PC-3 (cell line): ENCODE measurements at regions not wholly inside any gene's neighbourhood (a gene's known extent, or its start where the extent isn't known, plus 50 kb on each side); places are given as distances from the start of the nearest gene placed in this dataset.

Source experiments
- ATAC-seq: fragments of 200-7000 bp; cut with Tn5 transposase; 2 replicates; pipeline ENCODE4 v1.9.1; 2020; ENCODE audit warnings: mild to moderate bottlenecking, moderate library complexity
- BruUV-seq: library from RNA; stranded (reverse); fragments of 400-500 nt; replicated peaks from 2 replicates; lab custom pipeline; 2021; lab: Mats Ljungman, UMichigan
- CTCF ChIA-PET: fragments of 300-600 bp; sonication (Branson Sonifier 250); formaldehyde crosslinking; loops from one replicate; lab custom pipeline; 2022; ENCODE audit warnings: antibody characterized with exemption; lab: Charles Lee
- POLR2A ChIA-PET: fragments of 300-600 bp; sonication (Branson Sonifier 250); formaldehyde crosslinking; loops from one replicate; lab custom pipeline; 2022; ENCODE audit warnings: antibody characterized with exemption; ENCODE audit not compliant: unreplicated experiment; lab: Charles Lee
- DNase-seq: peaks from one replicate; pipeline ENCODE4 v3.0.0-alpha.2; 2015
- H2AFZ ChIP-seq: fragments of 300-600 bp; sonication (generic); 2 replicates; pipeline ENCODE4 v1.6.0; 2016; ENCODE audit warnings: antibody characterized with exemption, low read length
- H3F3A ChIP-seq: fragments of 300-600 bp; sonication (generic); one replicate; pipeline ENCODE4 v1.6.0; 2017; ENCODE audit warnings: antibody characterized with exemption, low read length, control low read depth, mild to moderate bottlenecking; ENCODE audit not compliant: unreplicated experiment
- H3K27ac ChIP-seq: fragments of 300-600 bp; sonication (generic); 2 replicates; pipeline ENCODE4 v1.5.1; 2016; ENCODE audit warnings: mild to moderate bottlenecking, low read length
- H3K27me3 ChIP-seq: fragments of 300-600 bp; sonication (generic); 2 replicates; pipeline ENCODE4 v1.6.1; 2016; ENCODE audit warnings: low read length, mixed read lengths
- H3K36me3 ChIP-seq: fragments of 300-600 bp; sonication (generic); 2 replicates; pipeline ENCODE4 v1.6.1; 2016; ENCODE audit warnings: low read depth, mixed run types, low read length, mixed read lengths
- H3K4me1 ChIP-seq: fragments of 300-600 bp; sonication (generic); 2 replicates; pipeline ENCODE4 v1.5.1; 2016; ENCODE audit warnings: low read length; ENCODE audit not compliant: insufficient read depth
- H3K4me2 ChIP-seq: fragments of 300-600 bp; sonication (generic); 2 replicates; pipeline ENCODE4 v1.6.0; 2016; ENCODE audit warnings: low read length
- H3K4me3 ChIP-seq: fragments of 300-600 bp; sonication (generic); 2 replicates; pipeline ENCODE4 v1.5.1; 2016; ENCODE audit warnings: mild to moderate bottlenecking, low read length, mixed read lengths
- H3K79me2 ChIP-seq: fragments of 300-600 bp; sonication (generic); 2 replicates; pipeline ENCODE4 v1.6.1; 2017; ENCODE audit warnings: low read length, mixed read lengths
- H3K9ac ChIP-seq: fragments of 300-600 bp; sonication (generic); 2 replicates; pipeline ENCODE4 v1.6.0; 2016; ENCODE audit warnings: mild to moderate bottlenecking, low read length
- H3K9me2 ChIP-seq: fragments of 300-600 bp; sonication (generic); replicated peaks from 2 replicates; pipeline ENCODE4 v1.6.1; 2016; ENCODE audit warnings: mixed run types, low read length, mixed read lengths
- H3K9me3 ChIP-seq: fragments of 300-600 bp; sonication (generic); 2 replicates; pipeline ENCODE4 v1.6.1; 2016; ENCODE audit warnings: low read length, mixed read lengths
- H4K20me1 ChIP-seq: fragments of 300-600 bp; sonication (generic); 2 replicates; pipeline ENCODE4 v1.6.1; 2016; ENCODE audit warnings: low read length, mixed read lengths
- CTCF ChIP-seq: fragments of 300-600 bp; sonication (generic); conservative IDR thresholded peaks from 2 replicates; pipeline ENCODE4 v1.5.1; 2017; ENCODE audit warnings: antibody characterized with exemption, low read depth, mild to moderate bottlenecking, low read length
- EZH2 ChIP-seq: fragments of 300-600 bp; sonication (generic); IDR thresholded peaks from one replicate; pipeline ENCODE4 v1.6.1; 2017; ENCODE audit warnings: antibody characterized with exemption, mild to moderate bottlenecking, low read length; ENCODE audit not compliant: unreplicated experiment
- EZH2phosphoT487 ChIP-seq: fragments of 300-600 bp; sonication (generic); IDR thresholded peaks from 2 replicates; pipeline ENCODE4 v1.6.1; 2018; ENCODE audit warnings: mild to moderate bottlenecking, antibody characterized with exemption, low read length, borderline replicate concordance
- intact Hi-C: fragments of 100-400 bp; cut with micrococcal nuclease; formaldehyde crosslinking; loops from 2 replicates; pipeline ENCODE4 v1.9.0; 2023

- ChIA-PET CTCF (no interaction called here), POLR2A (no interaction called here)
- H3F3A ChIP-seq, result no peaks in the 10 kb centered on the region
- H3K9me3 ChIP-seq, result no peaks in the 10 kb centered on the region
- H3K27ac ChIP-seq, result no peak overlapping the region
- H3K4me3 ChIP-seq, result no peak overlapping the region
- peaks cover 2% of the 10 kb centered on the region; the same call in 1 of the 2 replicates for H3K4me1 ChIP-seq
- intact Hi-C loops, result no loop called here
- no peak for DNase-seq
- H2AFZ ChIP-seq, result no peak overlapping the region
- H3K36me3 ChIP-seq, result no peaks in the 10 kb centered on the region
- no peaks in the 10 kb centered on the region for H3K79me2 ChIP-seq
- no peak; the same call in 1 of the 2 replicates for ATAC-seq
- H3K9me2 ChIP-seq, result no peaks in the 10 kb centered on the region
- no peaks in the 10 kb centered on the region for H3K27me3 ChIP-seq
- TF ChIP-seq EZH2phosphoT487 (no peak), CTCF (no peak), EZH2 (no peak)
- no peak overlapping the region for H3K4me2 ChIP-seq
- H3K9ac ChIP-seq, result no peak overlapping the region
- H4K20me1 ChIP-seq, result no peaks in the 10 kb centered on the region
- no TSS peak for BruUV-seq
Measured at GRCh38 chr4:114034189-114034588, 54.7 kb upstream of the ARSJ start.

GRCh38 chr4:114036426-114036825 lies 57.0 kb upstream of the ARSJ start:
- DNase-seq, result no peak
- no peaks in the 10 kb centered on the region for H3K79me2 ChIP-seq
- BruUV-seq, result no TSS peak
- H3K4me1 ChIP-seq, result peaks cover 17% of the 10 kb centered on the region; the same call in 1 of the 2 replicates
- H3K9me3 ChIP-seq, result no peaks in the 10 kb centered on the region
- H2AFZ ChIP-seq, result no peak overlapping the region
- no peaks in the 10 kb centered on the region for H3K27me3 ChIP-seq
- no peak overlapping the region for H3K4me3 ChIP-seq
- no peaks in the 10 kb centered on the region for H4K20me1 ChIP-seq
- no peak for ATAC-seq
- H3K9ac ChIP-seq, result no peak overlapping the region
- no peaks in the 10 kb centered on the region for H3K36me3 ChIP-seq
- no peak overlapping the region for H3K27ac ChIP-seq
- POLR2A ChIA-PET, result no interaction called here
- intact Hi-C loops, result no loop called here
- H3K9me2 ChIP-seq, result no peaks in the 10 kb centered on the region
- no peak overlapping the region for H3K4me2 ChIP-seq
- no peaks in the 10 kb centered on the region for H3F3A ChIP-seq
- TF ChIP-seq EZH2, result no peak
- TF ChIP-seq CTCF, result no peak
- no peak for TF ChIP-seq EZH2phosphoT487
- CTCF ChIA-PET, result no interaction called here

- BruUV-seq, result no TSS peak
- ChIA-PET CTCF (no interaction called here), POLR2A (no interaction called here)
Measured at GRCh38 chr4:114036864-114037263, 57.4 kb upstream of the ARSJ start.

More at GRCh38 chr4:114036864-114037263, 57.4 kb upstream of the ARSJ start:
- Histone ChIP-seq H3K4me2 (no peak overlapping the region), H3K9me2 (no peaks in the 10 kb centered on the region), H3K9me3 (no peaks in the 10 kb centered on the region), H4K20me1 (no peaks in the 10 kb centered on the region), H3F3A (no peaks in the 10 kb centered on the region), H3K4me3 (no peak overlapping the region), H2AFZ (no peak overlapping the region), H3K9ac (no peak overlapping the region), H3K4me1 (peaks cover 17% of the 10 kb centered on the region; the same call in 1 of the 2 replicates), H3K79me2 (no peaks in the 10 kb centered on the region), H3K27ac (no peak overlapping the region), H3K27me3 (no peaks in the 10 kb centered on the region), H3K36me3 (no peaks in the 10 kb centered on the region)
- ATAC-seq, result no peak
- DNase-seq, result no peak
- intact Hi-C loops, result no loop called here
- TF ChIP-seq EZH2 (no peak), CTCF (no peak), EZH2phosphoT487 (no peak)
